ENCODE measurements at regions not wholly inside any gene's neighbourhood (a gene's known extent, or its start where the extent isn't known, plus 50 kb on each side); places are given as distances from the start of the nearest gene placed in this dataset.

DNA sequence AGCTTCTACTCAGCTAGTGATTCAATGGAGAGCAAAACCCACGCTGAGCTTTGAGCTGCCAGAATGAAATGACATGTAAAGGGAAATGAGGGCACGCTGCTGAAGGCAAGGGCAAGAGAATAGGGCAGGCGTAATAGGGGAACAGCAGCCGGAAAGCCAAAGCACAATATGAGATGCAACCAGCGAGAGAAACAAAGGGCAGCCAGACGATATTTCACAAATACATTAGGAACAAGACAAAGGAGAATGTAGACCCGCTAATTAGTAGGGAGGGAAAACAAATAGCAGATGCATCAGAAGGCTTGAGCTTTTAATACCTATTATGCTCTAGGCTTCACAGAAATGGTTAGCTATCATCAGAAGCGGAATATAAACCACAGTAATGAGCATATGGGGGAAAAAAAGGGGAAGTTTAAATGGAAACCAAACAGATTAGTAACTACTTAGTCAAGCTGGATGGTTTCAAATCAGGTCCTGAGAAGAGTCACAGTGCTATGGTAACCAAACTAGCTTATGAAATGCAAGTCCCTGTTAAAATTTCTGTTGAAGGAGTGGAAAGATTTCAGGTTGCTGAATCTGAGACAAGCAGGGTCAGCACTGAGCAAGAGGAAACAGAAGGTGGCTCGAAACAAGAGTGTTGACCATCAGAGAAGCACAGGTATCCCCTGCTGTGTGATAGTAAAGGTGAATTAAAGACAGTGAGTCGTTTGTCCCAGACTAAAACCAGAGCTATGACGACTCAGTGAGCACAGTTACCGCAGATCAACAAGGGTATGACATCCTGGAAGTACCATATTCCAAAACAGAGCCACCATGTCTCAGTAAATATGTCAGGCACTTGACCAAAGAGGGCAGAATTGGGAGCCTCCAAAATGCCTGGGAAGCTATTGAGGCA, 496.9 kb upstream of the CELF2 start:
- ChIA-PET POLR2A (no interaction called here), CTCF (interaction anchor here (0.5 kb wide), 1 partner anchor 1639 kb away, joined by 3 read pairs; no protein-coding TSS in a partner anchor)
- H3K27ac ChIP-seq, result no peak overlapping the region
- WGBS (ENCODE audit: missing lambda C conversion rate), result 10% methylated on average over 12 of the region's 12 CpGs
- ATAC-seq, result no peak
- H3K4me3 ChIP-seq, result no peak overlapping the region
- DNase-seq (ENCODE audit: low read depth in 1 of 2, low spot score in 1 of 2), result no peak
- FAIRE-seq, result no peak
- no peaks in the 10 kb centered on the region for H3K9me3 ChIP-seq
- H3K4me1 ChIP-seq, result no peaks in the 10 kb centered on the region
- TF ChIP-seq TFCP2L1 (CRISPR knock-in tag; IDR thresholded peaks at IDR 0.05), result no peak
- TF ChIP-seq, protein P1, sequence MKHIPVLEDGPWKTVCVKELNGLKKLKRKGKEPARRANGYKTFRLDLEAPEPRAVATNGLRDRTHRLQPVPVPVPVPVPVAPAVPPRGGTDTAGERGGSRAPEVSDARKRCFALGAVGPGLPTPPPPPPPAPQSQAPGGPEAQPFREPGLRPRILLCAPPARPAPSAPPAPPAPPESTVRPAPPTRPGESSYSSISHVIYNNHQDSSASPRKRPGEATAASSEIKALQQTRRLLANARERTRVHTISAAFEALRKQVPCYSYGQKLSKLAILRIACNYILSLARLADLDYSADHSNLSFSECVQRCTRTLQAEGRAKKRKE (CRISPR knock-in tag; IDR thresholded peaks at IDR 0.05; ENCODE audit: low read depth), result no peak
- TF ChIP-seq ESRRA (IDR thresholded peaks at IDR 0.05; ENCODE audit: borderline replicate concordance, low read length), result no peak
- no peak for TF ChIP-seq EHMT2 (IDR thresholded peaks at IDR 0.05; ENCODE audit: low read depth)
- TF ChIP-seq RFX5 (IDR thresholded peaks at IDR 0.05), result no peak
- TF ChIP-seq HOXB5 (CRISPR knock-in tag; IDR thresholded peaks at IDR 0.05), result no peak
- no peak for TF ChIP-seq MYC (IDR thresholded peaks at IDR 0.05; ENCODE audit: borderline replicate concordance, low read length)
- no peak for TF ChIP-seq CBX2 (IDR thresholded peaks at IDR 0.05; ENCODE audit: borderline replicate concordance, low read depth)
- TF ChIP-seq ZC3H11A (IDR thresholded peaks at IDR 0.05), result no peak
- no peak for TF ChIP-seq HOXB13 (CRISPR knock-in tag; IDR thresholded peaks at IDR 0.05; ENCODE audit: low read depth)
- TF ChIP-seq RCOR1 (IDR thresholded peaks at IDR 0.05; ENCODE audit: low read depth, low read length), result no peak
- TF ChIP-seq HDAC2 (IDR thresholded peaks at IDR 0.05), result no peak
- TF ChIP-seq CEBPB (IDR thresholded peaks at IDR 0.05), result no peak
- TF ChIP-seq, protein P2, sequence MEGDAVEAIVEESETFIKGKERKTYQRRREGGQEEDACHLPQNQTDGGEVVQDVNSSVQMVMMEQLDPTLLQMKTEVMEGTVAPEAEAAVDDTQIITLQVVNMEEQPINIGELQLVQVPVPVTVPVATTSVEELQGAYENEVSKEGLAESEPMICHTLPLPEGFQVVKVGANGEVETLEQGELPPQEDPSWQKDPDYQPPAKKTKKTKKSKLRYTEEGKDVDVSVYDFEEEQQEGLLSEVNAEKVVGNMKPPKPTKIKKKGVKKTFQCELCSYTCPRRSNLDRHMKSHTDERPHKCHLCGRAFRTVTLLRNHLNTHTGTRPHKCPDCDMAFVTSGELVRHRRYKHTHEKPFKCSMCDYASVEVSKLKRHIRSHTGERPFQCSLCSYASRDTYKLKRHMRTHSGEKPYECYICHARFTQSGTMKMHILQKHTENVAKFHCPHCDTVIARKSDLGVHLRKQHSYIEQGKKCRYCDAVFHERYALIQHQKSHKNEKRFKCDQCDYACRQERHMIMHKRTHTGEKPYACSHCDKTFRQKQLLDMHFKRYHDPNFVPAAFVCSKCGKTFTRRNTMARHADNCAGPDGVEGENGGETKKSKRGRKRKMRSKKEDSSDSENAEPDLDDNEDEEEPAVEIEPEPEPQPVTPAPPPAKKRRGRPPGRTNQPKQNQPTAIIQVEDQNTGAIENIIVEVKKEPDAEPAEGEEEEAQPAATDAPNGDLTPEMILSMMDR (IDR thresholded peaks at IDR 0.05), result no peak
- TF ChIP-seq, protein P3, sequence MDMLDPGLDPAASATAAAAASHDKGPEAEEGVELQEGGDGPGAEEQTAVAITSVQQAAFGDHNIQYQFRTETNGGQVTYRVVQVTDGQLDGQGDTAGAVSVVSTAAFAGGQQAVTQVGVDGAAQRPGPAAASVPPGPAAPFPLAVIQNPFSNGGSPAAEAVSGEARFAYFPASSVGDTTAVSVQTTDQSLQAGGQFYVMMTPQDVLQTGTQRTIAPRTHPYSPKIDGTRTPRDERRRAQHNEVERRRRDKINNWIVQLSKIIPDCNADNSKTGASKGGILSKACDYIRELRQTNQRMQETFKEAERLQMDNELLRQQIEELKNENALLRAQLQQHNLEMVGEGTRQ (IDR thresholded peaks at IDR 0.05), result no peak
- no peak overlapping the region for H3K4me2 ChIP-seq

DNA sequence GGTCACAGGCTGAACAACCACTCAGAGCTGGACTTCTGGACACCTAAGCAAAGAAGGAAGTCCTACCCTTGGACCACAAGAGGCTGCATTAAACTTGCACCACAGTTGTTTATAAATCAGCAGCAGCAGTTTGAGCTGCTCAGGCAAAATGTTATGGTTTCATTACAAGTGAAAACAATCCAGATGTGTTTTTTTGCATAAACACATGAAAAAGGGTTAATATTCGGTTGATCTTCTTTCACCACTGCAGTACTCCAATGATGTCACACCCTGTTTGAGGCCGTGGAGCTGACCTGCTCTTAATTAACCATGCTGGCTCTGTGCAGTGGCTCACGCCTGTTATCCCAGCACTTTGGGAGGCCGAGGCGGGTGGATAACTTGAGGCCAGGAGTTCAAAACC, 490.8 kb upstream of the CELF2 start:
- CTCF ChIA-PET, result no interaction called here
- FAIRE-seq, result no peak
- Histone ChIP-seq H3K4me1 (no peaks in the 10 kb centered on the region), H3K4me2 (no peak overlapping the region), H3K9me3 (no peaks in the 10 kb centered on the region), H3K27ac (no peak overlapping the region), H3K4me3 (no peak overlapping the region)
- no peak for ATAC-seq
- 10% methylated on average over 5 of the region's 5 CpGs for WGBS (ENCODE audit: missing lambda C conversion rate)
- POLR2A ChIA-PET, result no interaction called here
- TF ChIP-seq RFX5 (IDR thresholded peaks at IDR 0.05) (no peak), HOXA7 (CRISPR knock-in tag; IDR thresholded peaks at IDR 0.05) (no peak), ESRRA (IDR thresholded peaks at IDR 0.05; ENCODE audit: borderline replicate concordance, low read length) (no peak), POLR2A (IDR thresholded peaks at IDR 0.05; ENCODE audit: low read length) (no peak), MYC (IDR thresholded peaks at IDR 0.05; ENCODE audit: borderline replicate concordance, low read length) (no peak)
- TF ChIP-seq, protein P2 (IDR thresholded peaks at IDR 0.05), result no peak
- TF ChIP-seq, protein P4, sequence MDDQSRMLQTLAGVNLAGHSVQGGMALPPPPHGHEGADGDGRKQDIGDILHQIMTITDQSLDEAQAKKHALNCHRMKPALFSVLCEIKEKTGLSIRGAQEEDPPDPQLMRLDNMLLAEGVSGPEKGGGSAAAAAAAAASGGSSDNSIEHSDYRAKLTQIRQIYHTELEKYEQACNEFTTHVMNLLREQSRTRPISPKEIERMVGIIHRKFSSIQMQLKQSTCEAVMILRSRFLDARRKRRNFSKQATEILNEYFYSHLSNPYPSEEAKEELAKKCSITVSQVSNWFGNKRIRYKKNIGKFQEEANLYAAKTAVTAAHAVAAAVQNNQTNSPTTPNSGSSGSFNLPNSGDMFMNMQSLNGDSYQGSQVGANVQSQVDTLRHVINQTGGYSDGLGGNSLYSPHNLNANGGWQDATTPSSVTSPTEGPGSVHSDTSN (IDR thresholded peaks at IDR 0.05), result no peak
- DNase-seq (ENCODE audit: low read depth in 1 of 2, low spot score in 1 of 2), result no peak
